ENCODE measurements at regions not wholly inside any gene's neighbourhood (a gene's known extent, or its start where the extent isn't known, plus 50 kb on each side); places are given as distances from the start of the nearest gene placed in this dataset.

DNA sequence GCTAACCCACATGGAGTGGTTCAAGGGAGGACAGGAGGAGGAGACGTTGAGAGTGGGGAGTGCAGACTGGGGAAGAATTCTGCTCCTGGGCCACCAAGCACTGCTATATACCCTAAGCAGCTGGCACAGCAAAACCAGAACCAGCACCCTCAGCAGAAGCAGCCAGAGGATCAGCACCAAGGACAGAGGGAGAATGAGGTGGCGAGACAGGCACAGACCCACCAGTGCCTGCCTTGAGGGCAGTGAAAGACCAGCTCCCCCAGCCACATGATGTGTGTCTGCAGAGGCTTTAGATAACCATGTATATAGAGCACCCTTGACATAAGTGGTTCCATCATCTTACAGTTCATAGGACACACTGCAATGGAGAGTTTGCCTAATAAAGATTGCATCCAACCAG is 319.0 kb downstream of the GABRB3 start:
- TF ChIP-seq CTCF (IDR thresholded peaks at IDR 0.05; ENCODE audit: insufficient read depth, low read length) (no peak), POLR2AphosphoS5 (IDR thresholded peaks at IDR 0.05; ENCODE audit: low read depth) (no peak), GABPA (IDR thresholded peaks at IDR 0.05; ENCODE audit: low read depth) (no peak)
- TF ChIP-seq, protein P1, sequence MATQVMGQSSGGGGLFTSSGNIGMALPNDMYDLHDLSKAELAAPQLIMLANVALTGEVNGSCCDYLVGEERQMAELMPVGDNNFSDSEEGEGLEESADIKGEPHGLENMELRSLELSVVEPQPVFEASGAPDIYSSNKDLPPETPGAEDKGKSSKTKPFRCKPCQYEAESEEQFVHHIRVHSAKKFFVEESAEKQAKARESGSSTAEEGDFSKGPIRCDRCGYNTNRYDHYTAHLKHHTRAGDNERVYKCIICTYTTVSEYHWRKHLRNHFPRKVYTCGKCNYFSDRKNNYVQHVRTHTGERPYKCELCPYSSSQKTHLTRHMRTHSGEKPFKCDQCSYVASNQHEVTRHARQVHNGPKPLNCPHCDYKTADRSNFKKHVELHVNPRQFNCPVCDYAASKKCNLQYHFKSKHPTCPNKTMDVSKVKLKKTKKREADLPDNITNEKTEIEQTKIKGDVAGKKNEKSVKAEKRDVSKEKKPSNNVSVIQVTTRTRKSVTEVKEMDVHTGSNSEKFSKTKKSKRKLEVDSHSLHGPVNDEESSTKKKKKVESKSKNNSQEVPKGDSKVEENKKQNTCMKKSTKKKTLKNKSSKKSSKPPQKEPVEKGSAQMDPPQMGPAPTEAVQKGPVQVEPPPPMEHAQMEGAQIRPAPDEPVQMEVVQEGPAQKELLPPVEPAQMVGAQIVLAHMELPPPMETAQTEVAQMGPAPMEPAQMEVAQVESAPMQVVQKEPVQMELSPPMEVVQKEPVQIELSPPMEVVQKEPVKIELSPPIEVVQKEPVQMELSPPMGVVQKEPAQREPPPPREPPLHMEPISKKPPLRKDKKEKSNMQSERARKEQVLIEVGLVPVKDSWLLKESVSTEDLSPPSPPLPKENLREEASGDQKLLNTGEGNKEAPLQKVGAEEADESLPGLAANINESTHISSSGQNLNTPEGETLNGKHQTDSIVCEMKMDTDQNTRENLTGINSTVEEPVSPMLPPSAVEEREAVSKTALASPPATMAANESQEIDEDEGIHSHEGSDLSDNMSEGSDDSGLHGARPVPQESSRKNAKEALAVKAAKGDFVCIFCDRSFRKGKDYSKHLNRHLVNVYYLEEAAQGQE (IDR thresholded peaks at IDR 0.05; ENCODE audit: insufficient replicate concordance, low read depth): peak; percentile 84

All from HL-60 (cell line).